Cerebellar cortex (tissue), 1 donor: ENCODE measurements at regions not wholly inside any gene's neighbourhood (a gene's known extent, or its start where the extent isn't known, plus 50 kb on each side); places are given as distances from the start of the nearest gene placed in this dataset.

Source experiments
- DNase-seq: peaks from one replicate; pipeline ENCODE4 v3.0.0-alpha.2; 2015; ENCODE audit warnings: low spot score

- DNase-seq = no peak
Measured at GRCh38 chr7:39890411-39890810, 59.6 kb upstream of the CDK13 start.

DNA sequence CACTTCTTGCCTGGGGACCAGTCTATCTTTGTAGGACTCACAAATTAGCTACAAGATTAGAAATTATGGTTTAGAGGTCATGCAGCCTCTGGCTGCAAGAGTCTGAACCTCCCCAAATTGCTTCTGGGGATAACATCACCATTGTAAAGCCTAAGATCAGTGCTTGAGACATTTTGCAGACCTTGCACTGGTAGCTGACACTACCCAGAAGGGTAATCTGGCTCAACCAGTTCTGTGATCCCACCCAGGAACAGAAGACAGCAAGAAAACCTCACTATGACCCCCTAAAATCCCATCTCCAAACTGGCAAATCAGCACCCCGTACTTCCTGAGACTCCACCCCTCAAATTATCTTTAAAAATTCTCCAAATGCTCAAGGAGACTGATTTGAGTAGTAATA, 58.2 kb upstream of the CDK13 start:
- DNase-seq = no peak

- no peak for DNase-seq
Measured at GRCh38 chr7:39892361-39892760, 57.7 kb upstream of the CDK13 start.

- no peak for DNase-seq
Measured at GRCh38 chr7:39894904-39895303, 55.2 kb upstream of the CDK13 start.

DNA sequence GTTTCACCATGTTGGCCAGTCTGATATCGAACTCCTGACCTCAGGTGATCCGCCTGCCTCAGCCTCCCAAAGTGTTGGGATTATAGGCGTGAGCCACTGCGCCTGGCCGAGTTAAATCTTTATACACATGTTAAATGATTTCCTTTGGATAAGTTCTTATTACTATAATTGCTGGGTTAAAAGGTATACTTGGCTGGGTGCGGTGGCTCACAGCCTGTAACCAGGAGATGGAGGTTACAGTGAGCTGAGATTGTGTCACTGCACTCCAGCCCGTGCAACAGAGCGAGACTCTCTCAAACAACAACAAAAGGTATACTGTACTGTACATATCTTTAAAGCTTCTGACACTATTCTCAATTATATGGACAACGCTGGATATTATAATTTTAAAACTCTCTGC, 53.2 kb upstream of the CDK13 start:
- no peak for DNase-seq

- no peak for DNase-seq
Measured at GRCh38 chr7:39898867-39899266, 51.2 kb upstream of the CDK13 start.
